GM12878 (cell line): ENCODE measurements at regions not wholly inside any gene's neighbourhood (a gene's known extent, or its start where the extent isn't known, plus 50 kb on each side); places are given as distances from the start of the nearest gene placed in this dataset.

ENCODE experiments used
- CTCF ChIP-seq, 3 experiments: IDR thresholded peaks in 2 of 3; conservative IDR thresholded peaks in 1 of 3; 2 replicates each; pipeline ENCODE4 v1.5.1; 2011; ENCODE audit warnings: low read depth in 3 of 3, low read length in 3 of 3, mild to moderate bottlenecking in 3 of 3, control low read depth in 2 of 3, moderate library complexity in 2 of 3, inconsistent platforms in 1 of 3, mixed read lengths in 1 of 3; ENCODE audit not compliant: control insufficient read depth in 2 of 3, insufficient read depth in 1 of 3; ENCODE audit errors: extremely low read depth in 1 of 3
- FOS ChIP-seq: IDR thresholded peaks from 3 replicates; pipeline ENCODE4 v1.6.1; 2011; ENCODE audit warnings: borderline replicate concordance; ENCODE audit not compliant: insufficient read length; ENCODE audit errors: extremely low read depth
- MYB ChIP-seq: fragments of 150-350 bp; IDR thresholded peaks from 2 replicates; pipeline ENCODE4 v1.6.1; 2014; ENCODE audit warnings: mild to moderate bottlenecking, low read depth, low read length, borderline replicate concordance
- TF ChIP-seq, protein P1 (sequence below): IDR thresholded peaks from 2 replicates; pipeline ENCODE4 v1.6.1; 2011; ENCODE audit warnings: mild to moderate bottlenecking, low read depth, low read length, moderate library complexity; ENCODE audit not compliant: insufficient replicate concordance

- TF ChIP-seq MYB, result no peak
- TF ChIP-seq CTCF (IDR thresholded peaks at IDR 0.05 in 2 of 3, conservative IDR thresholded peaks at IDR 0.05 in 1 of 3; ENCODE audit: control insufficient read depth in 2 of 3, extremely low read depth in 1 of 3, insufficient read depth in 1 of 3, low read depth in 3 of 3, low read length in 3 of 3), result no peak
- TF ChIP-seq FOS, result no peak
- TF ChIP-seq, protein P1, sequence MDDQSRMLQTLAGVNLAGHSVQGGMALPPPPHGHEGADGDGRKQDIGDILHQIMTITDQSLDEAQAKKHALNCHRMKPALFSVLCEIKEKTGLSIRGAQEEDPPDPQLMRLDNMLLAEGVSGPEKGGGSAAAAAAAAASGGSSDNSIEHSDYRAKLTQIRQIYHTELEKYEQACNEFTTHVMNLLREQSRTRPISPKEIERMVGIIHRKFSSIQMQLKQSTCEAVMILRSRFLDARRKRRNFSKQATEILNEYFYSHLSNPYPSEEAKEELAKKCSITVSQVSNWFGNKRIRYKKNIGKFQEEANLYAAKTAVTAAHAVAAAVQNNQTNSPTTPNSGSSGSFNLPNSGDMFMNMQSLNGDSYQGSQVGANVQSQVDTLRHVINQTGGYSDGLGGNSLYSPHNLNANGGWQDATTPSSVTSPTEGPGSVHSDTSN, result no peak
Measured at GRCh38 chrX:98141466-98141865, 1257.8 kb downstream of the RPA4 start.
